Activated T-cell treated with anti-CD3 and anti-CD28 coated beads, Interleukin-2, amount 50 U/mL, for 1 hour (primary cell): ENCODE measurements at regions not wholly inside any gene's neighbourhood (a gene's known extent, or its start where the extent isn't known, plus 50 kb on each side); places are given as distances from the start of the nearest gene placed in this dataset.
"Not testable (repeated sequence)": the region's sequence is repeated elsewhere in the genome, so short reads cannot be mapped to it uniquely, and the experiment has no call there.

Source experiments
- DNase-seq: peaks from one replicate; pipeline ENCODE4 v3.0.0-alpha.2; 2020

DNA sequence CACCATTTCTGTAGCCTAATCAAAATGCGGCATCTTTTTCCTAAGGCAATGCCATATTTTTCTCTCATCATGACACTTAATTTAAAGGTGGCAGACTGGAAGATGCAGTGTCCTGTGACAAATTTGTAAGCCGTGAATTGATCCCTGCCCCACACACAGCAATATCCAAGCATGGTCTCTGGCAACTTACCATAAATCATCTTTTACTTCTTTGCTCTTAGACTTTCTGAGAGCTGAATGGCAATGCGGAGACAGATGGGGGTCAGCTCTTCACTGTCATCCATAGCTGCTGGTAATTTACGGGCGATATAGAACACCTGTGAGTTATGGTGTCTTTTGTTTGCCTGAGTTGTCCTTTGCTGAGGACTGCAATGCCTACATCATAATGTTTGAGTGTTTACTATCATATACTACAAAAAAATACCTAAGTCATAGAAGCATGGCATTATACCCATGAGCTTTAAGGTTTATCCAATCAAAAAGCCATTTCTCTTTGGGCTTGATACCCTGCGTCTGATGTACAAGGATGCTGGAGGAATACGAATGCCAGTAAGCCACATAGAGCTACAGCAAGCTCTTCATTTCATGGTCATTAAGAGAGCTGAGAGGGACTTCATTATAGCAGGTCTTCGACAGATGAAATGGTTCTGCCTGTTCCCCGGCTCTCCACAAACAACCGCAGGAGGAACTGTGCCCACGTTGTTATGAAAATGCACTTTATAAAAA, 148.1 kb downstream of the TRIML1 start:
- no peak for DNase-seq

DNA sequence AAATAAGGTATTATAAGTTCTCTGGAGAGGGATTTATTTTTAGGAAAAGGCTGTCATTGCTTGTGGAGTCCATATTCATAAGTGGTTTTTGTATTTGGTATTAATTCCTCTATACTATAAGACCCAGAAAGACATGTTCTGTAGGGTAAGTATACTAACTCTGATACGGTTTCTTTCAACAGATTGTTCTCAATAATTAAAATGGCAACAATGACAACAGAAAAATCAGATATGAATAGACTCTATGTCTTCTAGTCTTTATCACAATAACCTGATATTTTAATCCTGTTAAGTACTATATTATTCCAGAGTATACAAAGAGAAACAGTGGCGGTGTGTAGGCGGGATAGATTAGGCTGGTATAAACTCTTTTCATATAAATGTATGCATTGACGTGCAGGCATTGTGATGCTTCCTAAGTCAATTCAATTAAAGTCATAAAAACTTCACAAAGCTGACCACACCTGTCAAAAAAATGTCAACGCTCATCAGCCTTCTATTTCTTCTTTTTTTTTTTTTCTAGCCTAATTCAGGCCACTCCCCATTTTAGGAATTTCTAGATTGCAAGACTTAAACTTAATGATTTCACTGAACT, 150.4 kb downstream of the TRIML1 start:
- no peak for DNase-seq

DNA sequence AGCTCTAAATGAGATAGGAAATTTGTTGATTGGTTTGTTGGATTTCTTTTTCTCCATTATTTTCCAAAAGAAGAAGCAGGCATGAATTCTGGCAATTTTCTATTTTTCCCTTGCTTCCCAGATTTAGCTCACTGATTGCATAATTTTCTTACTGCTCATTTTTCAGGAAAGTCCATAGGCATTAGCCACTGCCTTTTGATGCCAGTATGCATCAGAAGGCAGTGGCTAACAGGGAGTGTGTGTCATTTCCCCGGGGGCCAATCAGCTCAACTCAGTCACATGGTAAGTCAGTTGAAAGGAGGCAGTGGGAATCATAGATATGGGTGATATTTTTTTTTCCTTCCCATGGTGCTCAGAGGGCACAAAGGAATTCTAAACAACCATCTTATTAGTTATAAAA, 156.7 kb downstream of the TRIML1 start:
- DNase-seq = no peak

DNA sequence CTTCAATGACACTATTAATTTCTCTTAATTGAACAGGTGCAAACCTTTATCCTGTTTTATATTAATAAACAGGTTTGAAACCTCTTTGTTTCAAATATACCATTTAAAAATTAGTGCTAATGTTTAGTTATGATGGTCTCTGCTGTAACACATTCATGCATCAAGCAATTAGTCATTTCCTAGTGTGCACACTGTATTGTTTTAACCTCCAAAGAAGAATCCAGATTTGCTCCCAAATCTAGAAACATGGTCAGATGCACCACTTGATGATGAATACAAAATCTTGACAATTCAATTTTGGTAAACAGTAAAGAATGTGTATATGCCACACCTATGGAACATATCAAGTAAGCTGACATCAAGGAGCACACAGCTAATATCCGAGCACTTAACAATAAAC, 157.1 kb downstream of the TRIML1 start:
- DNase-seq = no peak

DNA sequence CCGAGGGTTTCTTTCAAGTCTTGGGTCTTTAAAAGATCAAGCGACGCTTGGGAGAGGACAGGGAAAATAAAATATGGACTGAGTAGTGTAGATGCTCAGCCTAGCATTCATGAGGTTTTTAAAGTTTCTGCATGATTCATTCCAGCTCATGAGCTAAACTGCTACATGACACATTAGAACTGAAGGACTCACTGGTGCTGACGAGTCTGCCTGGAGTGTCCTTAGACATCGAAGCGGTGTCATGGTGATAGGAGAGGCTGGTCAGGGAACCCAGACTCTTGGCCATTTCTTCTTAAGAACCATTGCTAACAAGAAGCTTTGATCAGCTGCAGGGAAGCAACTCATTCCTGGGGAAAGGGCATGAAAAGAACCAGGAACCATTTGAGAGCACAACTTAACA, 158.6 kb downstream of the TRIML1 start:
- DNase-seq = no peak

DNA sequence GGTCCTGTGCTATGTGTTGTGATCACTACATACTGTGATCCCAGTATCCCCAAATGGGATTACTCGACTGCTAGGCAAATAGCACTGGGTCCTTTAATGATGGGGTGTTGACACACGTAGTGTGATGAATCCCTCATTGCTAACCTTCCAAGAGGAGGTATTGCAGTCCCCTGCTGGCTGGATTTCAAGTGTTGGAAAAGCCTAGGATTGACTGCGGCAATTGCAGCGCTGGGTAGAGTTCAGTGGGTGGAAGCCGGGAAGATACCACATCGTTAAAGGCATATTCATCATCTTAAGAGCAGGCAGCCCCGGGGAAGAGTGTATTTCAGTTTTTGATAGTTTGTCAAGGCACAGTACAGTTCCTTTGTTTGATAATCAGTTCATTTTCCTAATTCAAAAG, 159.9 kb downstream of the TRIML1 start:
- no peak for DNase-seq

DNA sequence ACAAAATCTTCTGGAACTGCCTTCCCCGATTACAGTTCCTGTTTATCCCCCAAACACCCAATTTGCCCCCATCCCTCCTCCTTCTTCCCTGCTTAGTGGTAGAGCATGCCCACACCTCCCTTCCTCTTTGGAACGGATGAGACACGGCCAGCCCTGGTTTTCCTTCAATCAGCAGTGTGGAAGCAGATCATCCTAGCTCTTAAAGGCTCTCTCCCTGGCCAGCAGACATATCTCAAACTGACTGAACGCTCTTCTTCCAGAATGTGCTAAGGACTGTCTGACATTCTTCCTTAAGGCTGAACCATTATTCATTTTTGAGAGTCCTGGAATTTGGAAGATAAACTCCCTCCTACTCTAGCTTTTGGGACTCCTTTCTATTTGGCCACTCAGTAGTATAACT, 161.1 kb downstream of the TRIML1 start:
- DNase-seq = no peak

DNA sequence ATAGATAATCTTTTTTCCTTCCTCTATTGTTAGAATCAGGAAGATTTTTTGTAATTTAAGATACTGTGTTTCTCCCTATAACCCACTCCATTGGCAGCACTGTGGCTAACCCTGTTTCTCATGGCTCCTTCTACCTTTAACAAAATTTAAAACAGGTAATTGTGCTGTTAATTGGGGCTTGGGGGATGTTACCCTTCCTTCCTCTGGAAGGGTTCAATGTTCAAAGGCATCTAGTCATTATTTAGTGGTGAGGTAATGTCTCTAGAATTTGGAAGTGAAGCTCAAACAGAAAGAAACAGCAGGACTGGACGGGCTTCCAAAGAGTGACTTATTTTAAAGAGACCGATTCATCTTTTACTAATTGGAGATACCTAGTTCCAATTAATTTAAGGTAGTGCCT, 166.4 kb downstream of the TRIML1 start:
- DNase-seq = no peak

DNA sequence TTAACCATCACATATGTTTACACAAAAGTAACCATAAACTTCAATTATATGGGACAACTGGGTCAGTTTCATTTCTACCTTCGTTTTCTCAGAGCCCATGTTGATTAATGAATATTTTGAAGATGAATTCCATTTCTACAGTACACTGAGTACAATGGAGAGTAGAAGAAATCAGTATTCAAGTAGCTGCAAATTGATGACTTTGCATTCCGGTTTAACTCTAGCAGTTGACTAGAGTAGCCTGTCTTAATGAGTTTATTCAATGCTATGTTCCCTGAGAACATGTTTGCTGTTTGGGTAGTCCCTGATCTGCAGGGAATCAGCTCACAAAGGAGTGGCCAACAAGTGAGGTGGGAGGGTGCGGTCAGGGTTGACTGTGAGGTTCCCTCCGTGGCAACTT, 168.3 kb downstream of the TRIML1 start:
- DNase-seq = no peak

DNA sequence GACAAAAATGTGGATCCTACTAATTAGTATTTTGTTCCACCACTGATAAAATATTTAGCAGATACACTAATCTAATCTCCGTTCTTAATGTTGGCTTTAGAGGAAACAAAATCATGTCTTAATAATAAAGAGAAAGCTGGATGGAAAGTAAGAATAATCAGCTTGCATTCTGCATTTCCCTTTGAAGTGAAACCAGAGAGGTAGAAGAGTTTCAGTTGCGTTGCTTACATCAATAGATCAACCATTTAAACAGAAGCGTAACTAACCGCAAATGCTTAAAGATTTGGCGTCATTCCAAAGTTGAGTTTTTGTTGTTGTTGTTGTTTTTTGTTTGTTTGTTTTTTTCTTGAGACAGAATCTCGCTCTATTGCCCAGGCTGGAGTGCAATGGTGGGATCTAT, 168.9 kb downstream of the TRIML1 start:
- no peak for DNase-seq

DNA sequence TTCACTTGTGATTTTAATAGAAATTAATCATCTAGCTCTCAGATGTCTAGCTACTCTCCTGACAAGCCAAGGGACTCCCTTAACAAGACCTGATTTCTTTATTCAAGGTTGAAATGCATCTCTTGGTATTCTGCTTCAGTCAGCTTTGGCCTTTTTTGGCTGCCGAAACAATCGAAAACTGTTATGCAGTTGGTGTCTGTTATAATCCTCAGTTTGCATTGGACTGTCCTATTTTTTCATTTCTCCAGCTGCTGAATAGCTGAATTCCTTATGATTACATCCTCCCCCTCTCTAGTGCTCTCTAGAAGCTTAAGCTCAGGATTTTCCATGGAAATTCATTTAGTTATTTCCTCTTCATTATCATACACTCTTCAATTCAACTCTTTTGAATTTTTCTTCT, 177.2 kb downstream of the TRIML1 start:
- no peak for DNase-seq

DNA sequence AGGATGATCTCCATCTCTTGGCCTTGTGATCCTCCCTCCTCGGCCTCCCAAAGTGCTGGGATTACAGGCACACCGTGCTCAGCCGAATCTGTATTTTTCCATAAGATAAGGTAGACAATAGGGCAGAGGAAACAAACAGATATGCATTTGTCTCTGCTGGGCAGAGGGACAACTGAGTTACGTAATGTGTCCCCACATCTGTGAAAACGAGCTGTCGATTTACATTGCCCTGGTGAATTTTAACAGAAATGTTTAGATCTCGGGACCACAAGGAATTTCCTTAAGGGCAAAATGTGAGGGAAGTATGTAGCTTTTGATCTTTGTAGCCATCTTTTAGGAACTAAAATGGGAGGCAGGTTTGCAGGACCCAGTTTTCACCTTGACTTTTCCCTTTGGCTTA, 189.7 kb downstream of the TRIML1 start:
- DNase-seq = no peak

DNA sequence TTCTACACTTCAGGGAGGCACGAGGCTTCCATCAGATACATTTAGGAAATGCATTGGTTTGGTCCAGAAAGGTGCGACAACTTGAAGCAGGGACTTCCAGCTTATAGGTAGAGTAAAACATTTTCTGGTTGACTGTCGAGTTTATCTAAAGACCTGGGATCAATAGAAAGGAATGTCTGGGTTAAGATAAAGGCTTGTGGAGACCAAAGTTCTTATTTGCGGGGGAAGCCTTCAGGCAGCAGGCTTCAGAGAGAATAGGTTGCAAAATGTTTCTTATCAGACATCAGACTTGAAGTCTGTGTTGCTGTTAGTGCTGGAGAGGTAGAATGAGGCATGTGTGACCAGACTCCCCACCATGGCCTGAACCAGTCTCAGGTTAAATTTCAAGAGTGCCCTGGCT, 190.3 kb downstream of the TRIML1 start:
- DNase-seq = no peak

DNA sequence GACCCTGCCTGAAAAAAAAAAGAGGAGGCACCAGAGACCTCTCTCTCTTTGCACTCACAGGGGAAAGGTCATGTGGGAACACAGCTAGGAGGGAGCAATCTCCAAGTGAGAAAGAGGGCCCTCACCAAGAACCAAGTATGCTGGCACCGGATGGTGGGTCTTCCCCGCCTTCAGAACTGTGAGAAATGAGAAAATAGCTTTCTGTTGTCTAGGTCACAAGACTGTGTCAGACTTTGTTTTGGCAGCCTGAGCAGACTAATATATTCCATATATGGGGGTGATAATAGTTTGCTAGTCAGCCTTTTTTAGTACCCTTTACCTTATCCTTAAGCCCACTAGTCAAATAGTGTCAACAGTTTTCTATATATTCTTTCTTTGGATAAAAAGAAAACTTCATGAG, 193.0 kb downstream of the TRIML1 start:
- DNase-seq = no peak

DNA sequence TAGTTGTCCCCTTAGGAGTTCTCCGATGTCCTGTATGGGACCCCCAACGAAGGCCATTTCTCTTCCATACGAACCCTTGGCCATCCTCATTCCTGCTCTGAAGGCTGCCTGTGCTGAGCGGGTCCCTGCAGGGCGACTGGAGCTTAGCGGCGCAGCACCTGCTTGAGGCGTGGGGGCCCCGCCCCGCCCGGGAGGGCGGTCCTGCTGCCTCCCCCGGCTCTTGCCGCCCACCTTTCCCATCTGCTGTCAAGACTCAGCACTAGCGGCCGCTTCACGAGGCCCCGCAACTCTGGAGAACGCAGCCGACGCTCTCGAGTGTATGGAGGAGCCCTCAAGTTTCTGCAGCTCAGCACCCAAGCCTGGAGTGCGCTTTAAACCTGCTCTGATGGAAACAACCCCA, 197.7 kb downstream of the TRIML1 start:
- DNase-seq = no peak

DNA sequence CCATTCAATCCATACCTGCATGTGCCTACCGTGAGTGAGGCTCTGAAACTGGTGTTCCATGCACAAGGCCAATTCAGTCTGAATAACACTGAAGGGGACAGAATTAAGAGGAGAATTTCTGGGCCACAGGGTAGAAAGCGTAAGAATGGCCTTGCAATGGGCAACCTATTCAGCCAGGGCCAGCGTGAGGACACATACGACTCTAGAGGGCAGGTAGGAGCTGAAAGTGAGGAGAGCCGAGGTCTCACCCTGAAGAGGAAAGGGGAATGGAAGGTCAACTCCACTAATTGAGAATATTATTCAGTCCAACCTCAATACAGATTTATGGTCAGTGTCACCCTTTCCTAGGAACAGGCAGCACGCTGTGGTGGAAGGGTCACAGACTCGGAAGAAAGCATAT, 202.2 kb downstream of the TRIML1 start:
- no peak for DNase-seq

DNA sequence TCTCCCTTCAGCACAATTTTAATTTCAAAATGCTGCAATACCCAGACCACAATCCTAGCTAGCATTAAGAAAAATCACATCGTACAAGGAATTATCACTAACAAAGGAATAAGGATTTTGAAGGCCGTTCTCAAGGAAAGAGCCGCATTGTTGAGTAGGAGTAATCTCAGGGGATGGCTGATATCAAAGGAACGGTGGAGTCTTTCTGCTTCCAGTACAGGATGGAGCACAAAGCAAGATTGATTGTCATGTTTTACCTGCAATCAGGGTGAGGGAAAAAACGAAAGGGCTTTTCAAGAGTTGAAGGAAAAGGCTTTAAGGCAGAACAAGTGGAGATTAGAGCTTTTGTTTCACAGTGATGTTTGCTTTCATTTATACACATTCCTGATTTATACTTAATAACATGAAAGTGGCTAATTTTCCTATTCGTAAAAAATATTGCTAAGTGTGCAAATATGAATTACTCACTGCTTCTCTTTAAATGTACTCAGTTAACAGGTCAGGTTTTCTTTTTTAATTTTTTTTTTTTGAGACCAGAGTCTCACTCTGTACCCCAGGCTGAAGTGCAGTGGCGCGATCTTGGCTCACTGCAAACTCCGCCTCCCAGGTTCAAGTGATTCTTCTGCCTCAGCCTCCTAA, 207.0 kb downstream of the TRIML1 start:
- DNase-seq = no peak

DNA sequence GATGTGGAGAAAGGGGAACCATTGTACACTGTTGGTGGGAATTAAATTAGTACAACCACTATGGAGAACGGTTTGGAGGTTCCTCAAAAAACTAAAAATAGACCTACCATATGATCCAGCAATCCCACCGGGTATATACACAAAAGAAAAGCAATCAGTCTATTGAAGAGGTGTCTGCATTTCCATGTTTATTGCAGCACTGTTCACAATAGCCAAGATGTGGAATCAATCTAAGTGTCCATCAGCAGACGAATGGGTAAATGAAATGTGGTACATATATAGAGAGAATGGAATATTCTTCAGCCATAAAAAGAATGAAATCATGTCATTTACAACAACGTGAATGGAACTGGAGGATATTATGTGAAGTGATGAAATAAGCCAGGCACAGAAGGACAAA, 208.1 kb downstream of the TRIML1 start:
- no peak for DNase-seq

DNA sequence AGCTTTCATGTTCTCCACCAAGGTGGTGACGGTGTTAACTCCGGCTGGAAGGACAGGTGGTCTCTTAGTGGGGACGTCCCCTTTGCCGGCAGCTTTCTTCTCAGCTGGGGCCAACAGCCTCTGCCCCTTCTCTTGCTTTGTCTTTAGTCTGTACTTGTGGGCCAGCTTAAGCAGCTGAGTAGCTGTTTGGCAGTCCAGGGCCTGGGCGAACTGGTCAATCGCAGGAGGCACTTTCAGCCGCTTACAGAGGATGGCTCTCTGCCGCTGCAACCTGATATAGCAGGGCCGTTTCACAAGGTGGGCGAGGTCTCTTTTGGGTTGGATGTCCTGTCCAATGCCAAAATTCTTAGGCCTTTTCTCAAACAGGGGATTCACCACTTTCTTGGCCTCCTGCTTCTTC, 210.3 kb downstream of the TRIML1 start:
- not testable (repeated sequence) for DNase-seq

DNA sequence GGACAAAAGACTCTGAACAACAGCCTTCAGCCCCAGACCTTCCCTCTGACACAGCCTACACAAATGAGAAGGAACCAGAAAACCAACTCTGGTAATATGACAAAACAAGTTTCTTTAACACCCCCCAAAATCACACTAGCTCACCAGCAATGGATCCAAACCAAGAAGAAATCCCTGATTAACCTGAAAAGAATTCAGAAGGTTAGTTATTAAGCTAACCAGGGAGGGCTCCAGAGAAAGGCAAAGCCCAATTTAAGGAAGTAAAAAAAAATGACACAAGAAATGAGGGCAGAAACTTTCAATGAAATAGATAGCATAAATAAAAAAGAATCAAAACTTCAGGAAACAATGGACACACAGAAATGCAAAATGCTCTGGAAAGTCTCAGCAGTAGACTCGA, 224.0 kb downstream of the TRIML1 start:
- DNase-seq = no peak

DNA sequence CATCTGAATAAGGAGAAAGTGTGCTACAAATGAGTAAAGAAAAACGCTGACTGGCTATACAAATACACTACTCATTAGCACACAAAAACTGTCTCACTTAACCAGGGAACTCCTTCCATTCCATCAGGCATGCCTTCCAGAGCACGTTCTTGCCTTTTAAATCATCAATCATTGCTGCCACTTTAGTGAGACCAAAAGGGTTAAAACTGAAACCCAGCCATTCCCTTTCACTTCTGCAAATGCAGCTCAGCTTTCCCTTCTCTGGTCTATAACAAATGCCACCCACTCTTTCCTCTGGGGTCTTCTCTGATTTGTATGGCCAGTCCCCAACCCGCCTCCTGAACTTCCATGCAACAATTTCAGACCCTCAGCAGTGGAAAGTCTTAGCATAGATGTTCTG, 231.5 kb downstream of the TRIML1 start:
- no peak for DNase-seq

DNA sequence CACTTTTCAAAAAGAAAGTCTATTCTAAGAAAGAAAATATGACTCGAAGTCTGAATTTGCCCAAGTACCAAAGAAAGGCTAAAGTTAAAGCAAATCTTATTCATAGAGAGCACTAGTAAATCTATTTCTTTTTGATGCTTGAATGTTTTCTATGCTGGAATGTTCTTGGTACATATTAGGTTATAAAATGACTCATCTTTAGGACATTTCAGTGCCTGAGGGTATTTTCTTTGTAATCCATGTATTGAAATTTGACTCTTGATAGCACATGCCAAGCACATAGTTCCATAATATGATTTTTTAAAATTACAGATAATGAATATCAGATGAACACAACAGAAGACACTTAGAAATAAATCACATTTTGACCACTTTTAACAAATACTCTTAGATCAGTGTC, 232.8 kb downstream of the TRIML1 start:
- no peak for DNase-seq

DNA sequence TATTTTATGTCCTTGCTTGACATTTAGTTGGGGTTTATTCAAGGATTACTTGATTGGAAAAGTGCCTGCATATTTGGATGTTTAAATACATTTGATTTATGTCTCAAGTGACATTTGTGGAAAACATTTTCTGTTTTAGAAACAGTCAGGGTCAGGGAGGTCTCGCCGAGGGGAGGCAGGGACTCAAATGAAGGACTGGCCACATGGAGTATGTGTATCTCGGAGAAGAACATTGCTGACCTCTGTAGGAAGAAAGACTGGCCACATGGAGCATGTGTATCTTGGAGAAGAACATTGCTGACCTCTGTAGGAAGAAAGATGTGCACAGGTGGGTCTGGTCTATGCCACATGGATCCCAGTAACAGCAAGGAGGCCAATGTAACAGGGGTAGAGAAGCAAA, 233.6 kb downstream of the TRIML1 start:
- DNase-seq = no peak

DNA sequence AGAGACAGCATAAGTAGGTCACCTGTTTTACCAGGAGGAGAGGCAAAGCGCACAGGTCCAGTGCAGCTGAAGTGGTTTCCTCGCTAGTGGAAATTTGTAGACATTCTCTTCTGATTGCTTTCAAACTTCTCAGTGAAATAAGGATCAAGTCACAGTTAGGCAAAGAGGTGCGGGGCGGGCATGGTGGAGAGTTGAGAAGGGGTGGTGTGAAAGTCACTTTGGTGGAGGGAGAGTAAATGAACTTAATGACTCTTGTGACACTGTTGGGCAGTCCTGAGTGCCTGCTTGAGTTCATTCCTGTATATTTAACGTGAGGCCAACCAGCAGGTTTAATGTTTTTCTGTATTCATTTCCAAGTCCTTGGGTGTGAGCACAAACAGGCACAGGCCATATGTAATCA, 235.6 kb downstream of the TRIML1 start:
- DNase-seq = no peak

DNA sequence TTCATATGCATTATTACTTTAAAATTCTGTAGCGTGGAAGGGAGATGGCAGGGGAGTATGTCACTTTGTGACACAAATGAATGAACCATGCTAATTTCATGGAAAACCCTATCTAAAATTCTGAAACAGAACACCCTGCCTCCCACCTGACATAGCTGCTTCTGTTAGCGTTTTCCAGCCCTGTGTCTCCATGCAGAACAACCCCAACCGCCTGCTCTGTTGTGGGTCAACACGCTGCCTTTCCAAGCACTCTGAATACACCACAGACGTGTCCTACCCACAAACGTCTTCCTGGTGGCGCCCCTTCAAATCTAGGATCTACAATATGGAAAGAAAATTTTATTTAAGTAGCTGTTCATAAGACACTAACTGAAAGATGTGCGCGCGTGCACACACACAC, 238.6 kb downstream of the TRIML1 start:
- DNase-seq = no peak
